ENCODE measurements at regions not wholly inside any gene's neighbourhood (a gene's known extent, or its start where the extent isn't known, plus 50 kb on each side); places are given as distances from the start of the nearest gene placed in this dataset.

DNA sequence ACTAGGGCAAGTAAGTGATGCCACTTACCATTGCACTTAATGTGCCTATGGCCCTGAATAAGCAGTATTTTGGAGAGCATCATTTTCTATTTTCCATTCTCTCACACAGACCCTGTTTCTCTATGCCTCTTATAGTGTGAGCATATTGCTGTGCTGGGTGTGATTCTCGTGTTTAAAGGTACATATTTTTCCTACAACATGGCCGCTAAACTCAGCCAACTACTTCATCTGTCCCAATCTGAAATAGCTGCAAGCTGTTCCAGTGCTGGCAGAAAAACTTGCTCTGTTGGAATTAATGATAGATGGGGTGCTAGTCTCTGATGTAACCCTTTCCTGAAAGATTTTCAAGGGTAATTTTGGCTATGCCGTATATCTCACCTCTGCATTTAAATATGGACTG, 97.5 kb downstream of the ZNF326 start:
- DNase-seq (ENCODE audit: insufficient read length, low spot score) (no peak), FAIRE-seq (no peak)
- no peak for TF ChIP-seq POLR2AphosphoS5 (IDR thresholded peaks at IDR 0.05; ENCODE audit: low read depth, low read length)
- no peak for TF ChIP-seq POLR2A (IDR thresholded peaks at IDR 0.05; ENCODE audit: low read depth, low read length)
- TF ChIP-seq POU2F2 (IDR thresholded peaks at IDR 0.05; ENCODE audit: low read depth, low read length): no peak
- TF ChIP-seq SPI1 (IDR thresholded peaks at IDR 0.05; ENCODE audit: low read depth, low read length): no peak
- TF ChIP-seq PAX5 (IDR thresholded peaks at IDR 0.05; ENCODE audit: insufficient read depth, low read length, severe bottlenecking): no peak
- no peak for TF ChIP-seq TAF1 (IDR thresholded peaks at IDR 0.05; ENCODE audit: low read depth, low read length)
